Pancreas (tissue), 10 donors: ENCODE measurements at regions not wholly inside any gene's neighbourhood (a gene's known extent, or its start where the extent isn't known, plus 50 kb on each side); places are given as distances from the start of the nearest gene placed in this dataset.

Source experiments
- ATAC-seq, 4 donors: fragments of 200-7000 bp; cut with Tn5 transposase; one replicate each; pipeline versions ENCODE4 v1.8.0 to v1.9.1; 2020; ENCODE audit warnings: mild to moderate bottlenecking in 4 of 4, moderate library complexity in 4 of 4
- DNase-seq, 6 donors: peaks; one replicate each; pipeline ENCODE4 v3.0.0-alpha.2; 2020
- FAIRE-seq: peaks from 2 replicates; lab custom pipeline; 2012; peaks lifted over from hg19 to GRCh38; lab: Jason Lieb, UNC
- H3K27ac ChIP-seq, 4 donors: fragments of 200-600 bp; sonication (generic); 1 replicate in 3 of 4; 2 replicates in 1 of 4; pipeline versions ENCODE4 v1.5.0 to v1.8.0; 2020
- H3K27me3 ChIP-seq, 4 donors: fragments of 200-600 bp; one replicate each; pipeline ENCODE4 v1.8.0; 2021
- H3K36me3 ChIP-seq, 3 donors: fragments of 200-600 bp; sonication (generic) in 1 of 3; one replicate each; pipeline versions ENCODE4 v1.5.0 to v1.8.0; 2020 to 2021
- H3K4me1 ChIP-seq, 3 donors: fragments of 200-600 bp; one replicate each; pipeline ENCODE4 v1.8.0; 2021
- H3K4me3 ChIP-seq, 4 donors: fragments of 200-600 bp; sonication (generic) in 2 of 4; one replicate each; pipeline versions ENCODE4 v1.5.0 to v1.8.0; 2020 to 2021
- H3K9me3 ChIP-seq, 4 donors: fragments of 200-600 bp; one replicate each; pipeline ENCODE4 v1.8.0; 2021
- WGBS, 2 donors: extraction: QIAGEN DNeasy Blood & Tissue Kit; methylation state at CpG; one replicate each; pipeline ENCODE4 v1.1.7; 2013; 5-methylcytosine and 5-hydroxymethylcytosine counted together
- intact Hi-C, 3 donors: fragments of 100-400 bp; cut with DNase I; formaldehyde crosslinking; loops; one replicate each; pipeline versions ENCODE4 v1.11.1 to v1.14.2; 2022
- TF ChIP-seq, protein P1 (sequence below), 4 donors: fragments of 200-600 bp; sonication (generic) in 3 of 4; IDR thresholded peaks; one replicate each; pipeline versions ENCODE4 v1.5.0 to v1.8.0; 2021; ENCODE audit warnings: antibody characterized with exemption in 4 of 4
- donor health status: healthy with polysubstance abuse.
- donor health status: DM: no; HTN: no; CAD: no; lungs with moderate emphysema.
- donor health status: DM: no; HTN: no; CAD: no.
- donor health status: control.
- donor health status: control.
- donor health status: Bipolar disorder and iron deficiency.
- donor health status: DM: yes; HTN: yes; CAD: no.
- donor health status: DM: no; HTN: no; CAD: no.
- donor health status: DM: no; HTN: no; CAD: no.
- donor health status: DM: yes; HTN: yes; CAD: no.

DNA sequence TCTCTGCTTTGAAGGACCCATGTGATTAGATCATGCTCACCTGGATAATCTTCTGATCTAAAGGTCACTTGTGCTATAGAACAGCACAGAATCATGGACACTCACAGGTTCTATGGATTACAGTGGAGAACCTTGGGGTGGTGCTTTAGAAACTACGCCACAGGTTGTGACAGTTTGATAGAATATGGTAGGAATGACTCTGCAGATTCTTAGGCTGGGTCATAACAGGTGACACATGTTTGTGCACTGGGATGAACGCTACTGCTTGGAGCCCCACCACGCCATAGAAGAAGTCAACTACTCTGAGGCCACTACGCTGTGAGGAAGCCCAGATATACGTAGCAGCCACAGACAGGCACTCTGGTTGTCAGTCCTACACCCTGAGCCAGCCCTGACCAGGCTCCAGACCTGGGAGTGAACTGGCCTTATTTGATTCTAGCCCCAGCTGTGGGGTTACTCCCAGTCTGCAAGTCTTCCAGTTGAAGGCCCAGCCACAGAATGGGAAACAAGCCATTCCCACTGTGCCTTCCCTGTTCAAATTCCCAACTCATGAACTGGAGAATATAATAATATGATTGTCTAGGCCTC is 99.0 kb upstream of the SLC24A3 start:
- Histone ChIP-seq H3K36me3 (no peaks in the 10 kb centered on the region), H3K9me3 (no peaks in the 10 kb centered on the region), H3K4me1 (no peaks in the 10 kb centered on the region), H3K27me3 (no peaks in the 10 kb centered on the region), H3K4me3 (no peak overlapping the region), H3K27ac (no peak overlapping the region)
- intact Hi-C loops, result no loop called here
- WGBS, 2 donors, result 73% methylated on average over 5 of the region's 5 CpGs
- DNase-seq, result no peak
- no peak for ATAC-seq
- no peak for FAIRE-seq
- TF ChIP-seq, protein P1, sequence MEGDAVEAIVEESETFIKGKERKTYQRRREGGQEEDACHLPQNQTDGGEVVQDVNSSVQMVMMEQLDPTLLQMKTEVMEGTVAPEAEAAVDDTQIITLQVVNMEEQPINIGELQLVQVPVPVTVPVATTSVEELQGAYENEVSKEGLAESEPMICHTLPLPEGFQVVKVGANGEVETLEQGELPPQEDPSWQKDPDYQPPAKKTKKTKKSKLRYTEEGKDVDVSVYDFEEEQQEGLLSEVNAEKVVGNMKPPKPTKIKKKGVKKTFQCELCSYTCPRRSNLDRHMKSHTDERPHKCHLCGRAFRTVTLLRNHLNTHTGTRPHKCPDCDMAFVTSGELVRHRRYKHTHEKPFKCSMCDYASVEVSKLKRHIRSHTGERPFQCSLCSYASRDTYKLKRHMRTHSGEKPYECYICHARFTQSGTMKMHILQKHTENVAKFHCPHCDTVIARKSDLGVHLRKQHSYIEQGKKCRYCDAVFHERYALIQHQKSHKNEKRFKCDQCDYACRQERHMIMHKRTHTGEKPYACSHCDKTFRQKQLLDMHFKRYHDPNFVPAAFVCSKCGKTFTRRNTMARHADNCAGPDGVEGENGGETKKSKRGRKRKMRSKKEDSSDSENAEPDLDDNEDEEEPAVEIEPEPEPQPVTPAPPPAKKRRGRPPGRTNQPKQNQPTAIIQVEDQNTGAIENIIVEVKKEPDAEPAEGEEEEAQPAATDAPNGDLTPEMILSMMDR (IDR thresholded peaks at IDR 0.05), result no peak

DNA sequence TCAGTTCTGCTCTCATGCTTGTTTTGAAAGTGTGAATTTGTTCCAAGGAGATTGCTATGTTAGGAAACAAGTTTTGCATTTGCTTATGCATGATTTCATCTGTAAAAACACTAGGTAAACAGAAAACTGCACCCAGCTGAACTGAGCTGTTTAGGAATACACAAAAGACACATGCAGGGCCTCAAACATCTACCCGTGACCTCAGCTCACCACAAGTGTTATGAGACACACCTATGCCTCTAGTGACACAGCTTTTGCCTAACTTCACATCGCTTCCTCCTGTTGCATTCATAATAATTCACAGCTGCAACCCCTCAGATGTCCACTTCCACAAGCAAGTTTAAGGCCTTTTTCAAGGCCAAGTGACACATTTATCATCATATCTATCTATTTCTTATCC is 98.0 kb upstream of the SLC24A3 start:
- 73 to 83% methylated on average over 2 of the region's 2 CpGs for WGBS, 2 donors
- Histone ChIP-seq H3K36me3 (no peaks in the 10 kb centered on the region), H3K9me3 (no peaks in the 10 kb centered on the region), H3K27ac (no peak overlapping the region), H3K27me3 (no peaks in the 10 kb centered on the region), H3K4me1 (no peaks in the 10 kb centered on the region), H3K4me3 (no peak overlapping the region)
- ATAC-seq, result no peak
- no peak for FAIRE-seq
- TF ChIP-seq, protein P1 (IDR thresholded peaks at IDR 0.05), result no peak
- no peak for DNase-seq
- intact Hi-C loops, result no loop called here

DNA sequence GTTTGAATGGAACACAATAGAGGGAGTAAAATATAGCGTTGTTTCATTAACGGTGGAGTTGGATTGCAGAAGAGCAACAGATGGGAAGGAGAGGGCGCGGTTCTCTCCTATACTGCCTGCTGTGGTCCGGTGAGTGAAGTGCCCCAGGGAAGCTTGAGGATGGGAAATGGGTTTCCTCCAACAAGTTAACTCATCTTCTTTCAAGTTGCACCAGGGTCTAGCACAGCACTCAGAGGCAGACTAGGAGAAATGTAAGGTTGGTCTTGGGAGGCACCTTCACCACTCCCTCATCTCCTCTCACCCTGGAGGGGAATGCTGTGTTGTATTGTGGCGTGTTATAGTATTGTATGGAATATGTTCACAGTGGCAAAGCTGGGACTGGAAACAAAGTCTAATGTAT is 96.9 kb upstream of the SLC24A3 start:
- no peaks in the 10 kb centered on the region for H3K36me3 ChIP-seq
- H3K9me3 ChIP-seq, result no peaks in the 10 kb centered on the region

DNA sequence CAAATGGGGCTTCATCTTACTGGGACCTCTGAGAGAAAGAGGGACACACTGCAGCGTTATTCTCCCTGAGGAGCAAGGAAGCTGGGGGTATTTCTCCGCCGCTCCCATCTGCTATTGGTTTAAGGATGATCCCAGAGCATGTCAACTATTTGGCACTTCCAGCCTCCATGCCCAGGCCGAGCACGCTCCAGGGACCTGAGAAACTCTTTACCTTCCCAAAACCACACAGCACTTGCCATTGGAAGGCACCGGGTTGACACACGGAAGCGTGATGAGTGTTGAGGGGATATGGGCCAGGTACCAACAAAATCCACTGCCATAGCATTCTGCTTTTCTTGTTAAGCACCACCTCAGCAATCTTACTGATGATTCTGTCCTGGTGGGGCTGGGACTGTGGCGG is 92.4 kb upstream of the SLC24A3 start:
- FAIRE-seq (no peak), ATAC-seq (no peak), DNase-seq (no peak)
- 75 to 90% methylated on average over 9 of the region's 9 CpGs for WGBS, 2 donors
- no peaks in the 10 kb centered on the region for H3K27me3 ChIP-seq
- TF ChIP-seq, protein P1 (IDR thresholded peaks at IDR 0.05), result no peak
- H3K4me1 ChIP-seq, result no peaks in the 10 kb centered on the region
- no peak overlapping the region for H3K4me3 ChIP-seq
- no peaks in the 10 kb centered on the region for H3K36me3 ChIP-seq
- intact Hi-C loops, result no loop called here
- no peak overlapping the region for H3K27ac ChIP-seq
- H3K9me3 ChIP-seq, result no peaks in the 10 kb centered on the region

More for the DNA sequence above, 96.9 kb upstream of the SLC24A3 start:
- Histone ChIP-seq H3K27ac (no peak overlapping the region), H3K4me1 (no peaks in the 10 kb centered on the region), H3K4me3 (no peak overlapping the region), H3K27me3 (no peaks in the 10 kb centered on the region)
- FAIRE-seq, result no peak
- no peak for DNase-seq
- 92 to 93% methylated on average over 6 of the region's 6 CpGs for WGBS, 2 donors
- no peak for ATAC-seq
- TF ChIP-seq, protein P1 (IDR thresholded peaks at IDR 0.05), result no peak
- intact Hi-C loops, result no loop called here

DNA sequence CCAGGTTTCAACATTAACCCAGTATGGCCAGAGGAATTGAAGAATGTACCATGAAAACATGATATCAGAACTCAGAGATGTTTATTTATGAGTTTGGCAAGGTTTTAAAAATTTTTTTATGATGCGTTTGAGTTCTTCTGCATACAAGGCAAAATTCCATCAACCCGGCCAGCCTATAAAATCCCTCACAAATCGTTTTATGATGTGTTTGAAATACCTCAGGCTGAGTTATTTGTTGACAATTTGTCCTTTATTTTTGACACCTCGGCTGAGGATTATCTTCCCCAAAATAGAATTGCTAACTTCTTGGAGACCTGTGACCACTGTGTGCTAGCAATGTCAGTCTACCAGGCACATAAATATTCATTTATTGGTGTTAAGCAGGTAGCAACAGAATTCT is 91.9 kb upstream of the SLC24A3 start:
- TF ChIP-seq, protein P1 (IDR thresholded peaks at IDR 0.05), result no peak
- DNase-seq, result no peak
- 40 to 45% methylated on average over 4 of the region's 4 CpGs for WGBS, 2 donors
- no peak for FAIRE-seq
- Histone ChIP-seq H3K36me3 (no peaks in the 10 kb centered on the region), H3K9me3 (no peaks in the 10 kb centered on the region), H3K27me3 (no peaks in the 10 kb centered on the region), H3K4me1 (no peaks in the 10 kb centered on the region), H3K27ac (no peak overlapping the region), H3K4me3 (no peak overlapping the region)
- intact Hi-C loops, result no loop called here
- no peak for ATAC-seq
